GM23338 (cell line): ENCODE measurements at regions not wholly inside any gene's neighbourhood (a gene's known extent, or its start where the extent isn't known, plus 50 kb on each side); places are given as distances from the start of the nearest gene placed in this dataset.

Experiments
- ATAC-seq: fragments of 200-7000 bp; cut with Tn5 transposase; 3 replicates; pipeline ENCODE4 v1.9.1; 2020
- DNase-seq: peaks from one replicate; pipeline ENCODE4 v3.0.0-alpha.2; 2015; ENCODE audit warnings: low spot score
- H2AFZ ChIP-seq: fragments of 200-600 bp; sonication (generic); 2 replicates; pipeline ENCODE4 v1.8.0; 2016; ENCODE audit warnings: antibody characterized with exemption, mild to moderate bottlenecking, moderate library complexity
- H3F3A ChIP-seq: fragments of 200-600 bp; sonication (generic); replicated peaks from 2 replicates; pipeline ENCODE4 v1.8.0; 2017; ENCODE audit warnings: antibody characterized with exemption, mixed run types, low read depth
- H3K27ac ChIP-seq: fragments of 200-600 bp; sonication (generic); 2 replicates; pipeline ENCODE4 v1.6.1; 2016; ENCODE audit warnings: low read depth
- H3K27me3 ChIP-seq: fragments of 200-600 bp; sonication (generic); 2 replicates; pipeline ENCODE4 v1.8.0; 2016; ENCODE audit warnings: mild to moderate bottlenecking, mixed run types, moderate library complexity; ENCODE audit not compliant: insufficient read depth
- H3K36me3 ChIP-seq: fragments of 200-600 bp; sonication (generic); 2 replicates; pipeline ENCODE4 v1.8.0; 2016; ENCODE audit warnings: mild to moderate bottlenecking; ENCODE audit not compliant: insufficient read depth
- H3K4me1 ChIP-seq: fragments of 200-600 bp; sonication (generic); 2 replicates; pipeline ENCODE4 v1.8.0; 2016; ENCODE audit warnings: mild to moderate bottlenecking, moderate library complexity; ENCODE audit not compliant: insufficient read depth
- H3K4me2 ChIP-seq: fragments of 200-600 bp; sonication (generic); 2 replicates; pipeline ENCODE4 v1.7.1; 2017; ENCODE audit warnings: mixed run types
- H3K4me3 ChIP-seq: fragments of 200-600 bp; sonication (generic); 2 replicates; pipeline ENCODE4 v1.6.1; 2016; ENCODE audit warnings: mixed run types
- H3K79me2 ChIP-seq: fragments of 200-600 bp; sonication (generic); replicated peaks from 2 replicates; pipeline ENCODE4 v1.8.0; 2017; ENCODE audit warnings: mild to moderate bottlenecking; ENCODE audit not compliant: insufficient read depth
- H3K9me2 ChIP-seq: fragments of 200-600 bp; sonication (generic); 2 replicates; pipeline ENCODE4 v1.8.0; 2017; ENCODE audit not compliant: insufficient read depth
- H4K20me1 ChIP-seq: fragments of 200-600 bp; sonication (generic); replicated peaks from 2 replicates; pipeline ENCODE4 v1.8.0; 2017; ENCODE audit warnings: mild to moderate bottlenecking; ENCODE audit not compliant: insufficient read depth
- H3K27ac Mint-ChIP-seq: 2 replicates; pipeline ENCODE4 v1.8.0; 2020; ENCODE audit warnings: inconsistent platforms, mild to moderate bottlenecking, moderate library complexity, mixed read lengths
- H3K27me3 Mint-ChIP-seq: 3 replicates; pipeline ENCODE4 v1.8.0; 2022; ENCODE audit warnings: low read depth, mild to moderate bottlenecking, moderate library complexity, mixed read lengths, inconsistent platforms; ENCODE audit not compliant: insufficient read depth, poor library complexity
- H3K36me3 Mint-ChIP-seq: 3 replicates; pipeline ENCODE4 v1.8.0; 2021; ENCODE audit warnings: low read depth, mild to moderate bottlenecking, inconsistent platforms, moderate library complexity, mixed read lengths
- H3K4me1 Mint-ChIP-seq: 3 replicates; pipeline ENCODE4 v1.8.0; 2020; ENCODE audit warnings: mild to moderate bottlenecking, inconsistent platforms, mixed read lengths
- H3K4me3 Mint-ChIP-seq: 3 replicates; pipeline ENCODE4 v1.8.0; 2021; ENCODE audit warnings: moderate library complexity, mild to moderate bottlenecking, inconsistent platforms, mixed read lengths
- H3K9me3 Mint-ChIP-seq: 3 replicates; pipeline ENCODE4 v1.8.0; 2020; ENCODE audit warnings: moderate library complexity, mild to moderate bottlenecking, inconsistent platforms, mixed read lengths
- CREB1 ChIP-seq: fragments of 250-450 bp; sonication (Bioruptor Pico); IDR thresholded peaks from 2 replicates; pipeline ENCODE4 v1.5.0; 2020; ENCODE audit warnings: low read depth, mild to moderate bottlenecking, moderate library complexity
- CTCF ChIP-seq, 2 experiments: fragments of 200-600 bp in 1 of 2; sonication (generic) in 1 of 2; conservative IDR thresholded peaks; 2 replicates each; pipeline versions ENCODE4 v1.5.1 to v1.6.1; 2016 to 2017; ENCODE audit warnings: antibody characterized with exemption in 2 of 2, low read depth in 2 of 2, mild to moderate bottlenecking in 2 of 2, moderate library complexity in 1 of 2
- ETS1 ChIP-seq: IDR thresholded peaks from 2 replicates; pipeline ENCODE4 v1.6.1; 2016; ENCODE audit warnings: antibody characterized with exemption
- EZH2 ChIP-seq: fragments of 200-600 bp; sonication (generic); IDR thresholded peaks from one replicate; pipeline ENCODE4 v1.8.0; 2017; ENCODE audit warnings: antibody characterized with exemption, mild to moderate bottlenecking, low read depth; ENCODE audit not compliant: unreplicated experiment
- JUNB ChIP-seq: IDR thresholded peaks from one replicate; pipeline ENCODE4 v1.6.1; 2016; ENCODE audit warnings: antibody characterized with exemption; ENCODE audit not compliant: unreplicated experiment
- NANOG ChIP-seq: IDR thresholded peaks from 2 replicates; pipeline ENCODE4 v1.6.1; 2016; ENCODE audit warnings: antibody characterized with exemption, borderline replicate concordance
- POLR2AphosphoS5 ChIP-seq: IDR thresholded peaks from 2 replicates; pipeline ENCODE4 v1.6.1; 2016; ENCODE audit warnings: antibody characterized with exemption, low read depth
- STAT1 ChIP-seq: IDR thresholded peaks from one replicate; pipeline ENCODE4 v1.6.1; 2016; ENCODE audit warnings: antibody characterized with exemption; ENCODE audit not compliant: unreplicated experiment
- ZNF114 ChIP-seq: fragments of 250-450 bp; sonication (Bioruptor Pico); IDR thresholded peaks from 2 replicates; pipeline ENCODE4 v1.5.0; 2020; ENCODE audit warnings: mild to moderate bottlenecking, moderate library complexity
- ZNF331 ChIP-seq: fragments of 250-450 bp; sonication (Bioruptor Pico); IDR thresholded peaks from 2 replicates; pipeline ENCODE4 v1.5.0; 2020; ENCODE audit warnings: low read depth, mild to moderate bottlenecking, moderate library complexity

- TF ChIP-seq CREB1 (no peak), POLR2AphosphoS5 (no peak), ETS1 (no peak), EZH2 (no peak), CTCF (conservative IDR thresholded peaks at IDR 0.05; ENCODE audit: low read depth in 2 of 2) (no peak), ZNF331 (CRISPR knock-in tag) (no peak), STAT1 (no peak)
Measured at GRCh38 chr2:195408196-195408595, 248.8 kb upstream of the SLC39A10 start (continued).

GRCh38 chr2:195407783-195408182 lies 249.2 kb upstream of the SLC39A10 start:
- Histone ChIP-seq H3K9me2 (no peaks in the 10 kb centered on the region), H2AFZ (peak overlapping the region; percentile 78), H3K4me1 (peaks cover 20% of the 10 kb centered on the region), H3F3A (no peaks in the 10 kb centered on the region), H3K27ac (no peak overlapping the region), H3K27me3 (no peaks in the 10 kb centered on the region), H3K79me2 (no peaks in the 10 kb centered on the region), H3K4me2 (no peak overlapping the region), H4K20me1 (no peaks in the 10 kb centered on the region), H3K36me3 (no peaks in the 10 kb centered on the region), H3K4me3 (no peak overlapping the region)
- Mint-ChIP-seq H3K4me1 (peaks cover 16% of the 10 kb centered on the region), H3K9me3 (no peaks in the 10 kb centered on the region), H3K36me3 (no peaks in the 10 kb centered on the region), H3K27me3 (no peaks in the 10 kb centered on the region), H3K4me3 (no peak overlapping the region), H3K27ac (peak overlapping the region; percentile 34; the same call in 1 of the 2 replicates)
- DNase-seq = no peak
- TF ChIP-seq POLR2AphosphoS5 (no peak), ZNF331 (CRISPR knock-in tag) (no peak), STAT1 (no peak), ZNF114 (CRISPR knock-in tag) (no peak), EZH2 (no peak), NANOG (no peak), CTCF (conservative IDR thresholded peaks at IDR 0.05; ENCODE audit: low read depth in 2 of 2) (no peak), JUNB (no peak), CREB1 (no peak)
- no peak for ATAC-seq
